B cell (primary cell): ENCODE measurements at regions not wholly inside any gene's neighbourhood (a gene's known extent, or its start where the extent isn't known, plus 50 kb on each side); places are given as distances from the start of the nearest gene placed in this dataset.

ENCODE experiments used
- EZH2 ChIP-seq: IDR thresholded peaks from 2 replicates; pipeline ENCODE4 v1.6.1; 2012; ENCODE audit warnings: borderline replicate concordance, low read depth, mild to moderate bottlenecking, moderate library complexity, low read length; ENCODE audit not compliant: insufficient read depth, poor library complexity, severe bottlenecking
- TF ChIP-seq, protein P1 (sequence below): fragments of 200-600 bp; IDR thresholded peaks from one replicate; pipeline ENCODE4 v1.8.0; 2022; ENCODE audit warnings: antibody characterized with exemption, mild to moderate bottlenecking

DNA sequence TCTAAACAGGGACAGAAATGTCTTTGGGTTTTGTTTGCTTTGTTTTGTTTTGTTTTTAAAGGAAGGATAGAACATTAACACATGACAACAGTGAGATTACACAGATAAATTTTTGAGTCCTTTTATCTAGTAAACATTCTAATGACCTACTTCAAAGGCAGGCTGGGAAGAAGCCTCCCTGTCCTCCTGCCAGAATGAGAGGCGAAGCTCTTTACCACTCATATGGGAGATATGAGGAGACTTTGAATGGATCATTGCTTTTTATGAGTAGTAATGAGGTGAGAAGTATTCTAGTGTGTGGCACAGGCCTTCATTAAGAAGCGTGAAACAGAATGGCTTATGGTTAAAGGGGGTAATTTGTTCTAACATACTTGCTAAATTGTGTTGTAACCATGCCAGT lies 172.0 kb downstream of the FBXO8 start:
- TF ChIP-seq, protein P1, sequence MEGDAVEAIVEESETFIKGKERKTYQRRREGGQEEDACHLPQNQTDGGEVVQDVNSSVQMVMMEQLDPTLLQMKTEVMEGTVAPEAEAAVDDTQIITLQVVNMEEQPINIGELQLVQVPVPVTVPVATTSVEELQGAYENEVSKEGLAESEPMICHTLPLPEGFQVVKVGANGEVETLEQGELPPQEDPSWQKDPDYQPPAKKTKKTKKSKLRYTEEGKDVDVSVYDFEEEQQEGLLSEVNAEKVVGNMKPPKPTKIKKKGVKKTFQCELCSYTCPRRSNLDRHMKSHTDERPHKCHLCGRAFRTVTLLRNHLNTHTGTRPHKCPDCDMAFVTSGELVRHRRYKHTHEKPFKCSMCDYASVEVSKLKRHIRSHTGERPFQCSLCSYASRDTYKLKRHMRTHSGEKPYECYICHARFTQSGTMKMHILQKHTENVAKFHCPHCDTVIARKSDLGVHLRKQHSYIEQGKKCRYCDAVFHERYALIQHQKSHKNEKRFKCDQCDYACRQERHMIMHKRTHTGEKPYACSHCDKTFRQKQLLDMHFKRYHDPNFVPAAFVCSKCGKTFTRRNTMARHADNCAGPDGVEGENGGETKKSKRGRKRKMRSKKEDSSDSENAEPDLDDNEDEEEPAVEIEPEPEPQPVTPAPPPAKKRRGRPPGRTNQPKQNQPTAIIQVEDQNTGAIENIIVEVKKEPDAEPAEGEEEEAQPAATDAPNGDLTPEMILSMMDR = no peak
- TF ChIP-seq EZH2 = no peak
